ENCODE measurements at regions not wholly inside any gene's neighbourhood (a gene's known extent, or its start where the extent isn't known, plus 50 kb on each side); places are given as distances from the start of the nearest gene placed in this dataset.
"Not testable (repeated sequence)": the region's sequence is repeated elsewhere in the genome, so short reads cannot be mapped to it uniquely, and the experiment has no call there.

DNA sequence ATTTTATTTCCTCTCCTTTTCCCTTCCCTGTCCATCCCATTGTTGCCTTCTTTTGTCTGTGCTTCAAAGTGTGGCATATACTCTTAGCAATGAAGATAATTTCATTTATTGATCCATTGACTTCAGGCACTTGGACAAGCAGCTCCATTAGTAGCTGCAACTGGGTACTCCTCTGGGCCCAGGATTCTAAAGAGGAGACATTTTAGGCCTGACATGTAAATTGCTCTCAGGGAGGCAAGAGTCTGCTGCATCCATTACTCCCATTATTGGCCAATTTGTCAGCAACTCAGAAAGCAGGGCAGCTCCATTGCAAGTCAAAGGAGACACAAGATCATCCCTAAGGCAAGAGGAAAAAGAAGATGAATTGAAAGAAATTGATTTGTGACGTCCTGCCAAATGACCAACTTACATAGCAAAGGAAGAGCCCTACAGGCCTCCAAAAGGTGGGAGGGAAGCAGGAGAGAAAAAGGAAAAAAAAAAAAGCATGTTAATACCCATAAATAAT, 1094.1 kb upstream of the FLRT2 start:
- no peak for DNase-seq

DNA sequence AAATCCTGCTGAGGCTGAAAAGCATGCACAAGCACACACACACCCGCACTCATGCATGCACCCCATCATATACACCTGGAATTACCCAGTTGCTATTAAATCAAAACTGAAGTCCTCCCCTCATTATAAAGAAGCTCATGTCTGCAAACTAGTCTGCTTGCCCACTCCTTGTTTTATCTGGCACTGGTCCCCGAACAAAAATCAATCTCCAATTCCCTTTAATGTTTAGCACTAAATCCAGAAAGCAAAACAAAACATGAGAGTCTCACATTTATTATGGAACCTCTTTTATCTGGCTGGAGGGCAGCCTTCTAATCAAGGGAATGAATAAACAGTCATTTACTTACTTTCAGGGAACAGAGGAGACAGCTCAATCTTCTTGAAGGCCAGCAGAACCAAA, 1093.4 kb upstream of the FLRT2 start:
- no peak for DNase-seq

DNA sequence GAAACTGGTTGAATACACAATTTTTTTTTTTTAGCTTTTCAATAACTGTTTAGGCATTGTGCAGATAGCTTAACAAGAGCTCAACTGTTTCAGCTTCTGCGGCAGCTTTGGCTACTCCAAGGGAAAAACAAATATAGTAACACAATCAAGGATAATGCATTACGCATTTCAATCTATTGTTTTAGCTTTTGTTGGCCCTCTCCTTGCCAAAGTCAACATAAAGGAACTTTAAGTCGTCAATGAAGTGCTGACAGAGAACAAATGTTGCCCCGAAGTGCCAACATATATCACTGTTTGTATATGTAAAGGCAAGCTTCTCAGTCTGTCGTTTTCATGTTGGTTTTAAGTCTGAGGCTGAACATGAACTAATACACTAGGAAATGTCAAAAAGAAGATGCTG, 1087.4 kb upstream of the FLRT2 start:
- no peak for DNase-seq

DNA sequence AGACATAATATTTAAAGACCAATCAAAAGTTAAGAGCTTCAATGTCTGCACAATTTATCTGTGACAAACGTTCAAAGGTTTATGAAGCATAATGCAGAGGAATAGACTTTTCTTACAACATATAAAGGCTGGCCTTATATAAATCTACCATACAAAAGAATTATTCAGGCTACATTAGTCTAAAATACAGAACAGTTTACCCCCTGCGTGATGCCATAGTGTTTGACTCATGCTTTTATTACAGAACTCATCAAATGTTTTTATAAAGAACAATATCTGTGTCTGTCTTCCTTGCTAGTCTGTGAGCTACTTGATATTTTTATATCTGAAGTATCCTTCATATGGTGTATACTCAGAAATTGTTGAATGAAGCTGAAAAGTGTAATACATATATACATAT, 1084.5 kb upstream of the FLRT2 start:
- DNase-seq = no peak

DNA sequence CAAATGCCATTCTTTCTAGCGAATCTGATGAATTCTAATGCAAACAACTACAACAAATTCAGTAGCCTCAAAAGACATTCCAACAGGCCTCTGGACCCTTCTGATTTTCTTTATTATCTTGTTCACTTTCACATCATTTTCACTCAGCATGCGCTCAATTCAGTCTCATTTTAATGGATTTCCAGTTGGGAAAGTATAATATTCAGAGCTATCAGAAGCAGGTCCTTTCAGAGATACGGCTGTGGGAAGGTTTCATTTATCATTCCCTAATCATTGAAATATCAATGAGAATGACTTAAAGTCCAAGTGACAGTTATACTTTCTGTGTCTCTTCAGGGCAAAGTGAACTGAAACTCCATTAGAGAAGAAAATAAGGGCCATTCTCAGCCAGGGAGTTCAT, 1083.7 kb upstream of the FLRT2 start:
- no peak for DNase-seq

DNA sequence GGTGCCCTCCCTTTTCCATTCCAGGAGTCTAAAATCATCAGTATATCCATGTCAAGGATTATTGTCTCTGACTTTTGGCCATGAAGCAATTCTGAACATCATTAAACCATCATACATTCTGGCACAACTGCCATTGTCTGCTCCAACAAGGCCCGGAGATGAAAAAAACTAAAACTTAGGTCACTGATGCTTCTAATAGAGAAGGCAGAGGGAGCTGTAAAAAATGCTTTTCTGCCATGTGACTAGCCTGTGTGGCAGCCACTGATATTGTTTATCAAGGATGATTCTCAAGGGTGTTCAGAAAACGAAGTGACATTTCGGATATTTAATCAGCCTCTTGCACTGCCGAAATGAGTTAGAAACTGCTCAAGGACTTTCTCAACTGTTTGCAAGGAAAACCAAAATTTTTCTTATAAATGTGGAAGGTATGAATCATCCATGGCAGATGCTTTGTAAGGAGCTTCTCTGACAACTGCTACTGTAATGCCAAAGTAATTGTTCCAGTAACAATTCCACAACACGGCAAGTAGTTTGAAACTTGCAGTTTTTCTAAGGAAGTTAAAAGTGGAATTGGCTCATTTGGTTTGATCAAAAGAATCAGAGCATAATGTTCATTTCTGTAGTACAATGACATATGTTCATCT, 1076.5 kb upstream of the FLRT2 start:
- DNase-seq = no peak

DNA sequence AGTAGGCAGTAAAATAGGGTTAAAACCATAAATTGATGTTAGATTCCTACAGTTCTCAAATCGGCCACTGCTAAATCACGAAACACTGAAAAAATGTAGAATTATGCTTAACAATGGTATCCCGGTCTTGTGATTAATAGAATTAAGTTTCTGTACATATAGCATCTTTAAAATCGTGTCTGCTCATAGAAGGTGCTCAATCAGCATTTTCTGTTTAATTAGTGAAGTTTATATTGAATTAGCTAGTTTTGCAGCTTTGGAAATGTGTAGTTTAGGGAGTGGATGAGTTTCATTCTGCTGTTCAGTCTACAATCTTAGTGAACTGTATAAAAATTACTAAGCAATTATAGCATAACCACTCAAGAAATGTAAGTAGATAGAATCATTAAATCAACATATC, 1075.8 kb upstream of the FLRT2 start:
- no peak for DNase-seq

DNA sequence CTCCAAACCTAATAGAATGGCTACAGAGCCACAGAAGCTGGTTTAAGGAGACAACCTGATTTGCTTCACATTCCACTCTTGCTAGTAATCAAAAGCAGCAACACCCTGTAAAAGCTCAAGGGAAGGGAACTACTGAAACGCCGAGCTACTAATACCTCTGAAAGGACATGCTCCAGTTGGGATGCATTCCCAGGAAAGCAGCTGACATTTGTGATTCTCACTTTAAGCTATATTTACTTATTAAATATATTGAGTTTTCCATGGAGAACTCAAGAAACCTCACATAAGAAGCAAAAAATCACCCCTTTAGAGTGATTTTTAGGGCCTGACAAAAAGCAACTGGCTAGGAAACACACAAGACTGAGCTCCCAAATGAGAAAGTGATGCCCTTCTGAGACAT, 1073.0 kb upstream of the FLRT2 start:
- no peak for DNase-seq

DNA sequence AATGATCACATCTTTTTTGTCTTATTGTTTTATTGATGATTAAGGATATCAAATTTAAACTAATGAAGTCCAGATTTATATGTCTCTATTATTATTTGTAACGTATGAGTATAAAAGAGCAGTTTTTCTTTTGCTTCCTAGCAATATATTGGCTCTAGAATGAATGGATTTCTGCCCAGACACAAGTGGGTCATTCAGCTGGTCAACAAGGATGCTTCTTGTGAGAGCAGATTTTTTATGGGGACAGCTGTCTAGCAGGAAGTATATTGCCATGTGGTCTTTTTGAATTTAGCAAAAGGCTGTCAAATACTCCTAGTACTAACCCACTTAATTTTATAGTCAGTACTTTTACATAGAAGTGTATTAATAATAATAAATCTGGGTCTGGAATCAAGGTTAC, 1071.1 kb upstream of the FLRT2 start:
- no peak for DNase-seq

DNA sequence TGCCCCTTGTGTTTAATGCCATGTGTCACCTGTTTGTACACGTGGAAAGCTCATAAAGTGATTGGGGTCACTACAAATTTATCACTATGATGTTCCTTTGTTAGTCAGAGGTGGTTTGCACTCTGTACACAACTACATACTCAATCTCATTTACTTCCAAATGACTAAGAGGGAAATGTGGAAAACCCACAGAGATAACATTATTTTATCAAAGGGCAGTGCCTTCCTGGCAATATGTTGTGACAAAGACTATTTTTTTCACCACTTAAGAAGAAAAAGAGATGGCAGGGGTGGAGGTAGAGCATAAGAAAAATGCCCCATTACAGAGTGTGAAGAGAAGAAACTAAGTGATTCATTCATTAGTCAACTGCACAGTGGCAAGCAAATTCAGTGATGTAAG, 1064.1 kb upstream of the FLRT2 start:
- DNase-seq = no peak

DNA sequence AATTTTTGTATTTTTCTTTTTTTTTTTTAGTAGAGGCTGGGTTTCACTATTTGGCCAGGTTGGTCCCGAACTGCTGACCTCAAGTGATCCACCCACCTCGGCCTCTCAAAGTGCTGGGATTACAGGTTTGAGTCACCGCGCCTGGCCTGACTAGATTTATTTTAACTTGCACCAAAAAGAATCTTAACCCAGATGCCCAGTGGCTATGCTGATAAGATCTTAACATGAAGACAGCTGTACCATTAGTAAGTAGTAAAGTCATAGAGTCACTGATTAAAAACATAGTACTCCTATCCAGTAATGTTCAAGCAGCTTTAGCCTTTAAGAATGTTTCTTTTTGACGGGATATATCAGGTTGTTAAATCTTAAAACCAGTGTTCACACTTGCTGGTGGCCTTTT, 1061.8 kb upstream of the FLRT2 start:
- DNase-seq = no peak

DNA sequence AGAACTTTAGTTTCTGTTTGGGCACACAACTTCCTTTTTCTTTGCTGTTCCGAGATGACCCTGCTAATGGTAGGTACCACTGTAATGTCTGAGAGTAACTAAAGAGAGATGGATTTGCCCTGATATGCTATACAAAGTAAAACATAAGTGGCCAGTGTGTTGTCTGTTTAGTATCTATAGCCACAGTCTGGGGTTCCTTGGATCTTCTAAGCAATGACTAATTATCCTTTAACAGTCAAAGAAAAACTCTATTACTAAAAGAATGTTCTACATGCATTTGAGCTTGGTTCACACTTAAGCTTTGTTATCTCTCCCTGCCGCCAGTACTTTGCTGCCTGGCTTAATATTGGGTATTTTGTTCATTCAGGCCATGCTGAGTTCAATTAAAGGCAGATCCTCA, 1051.9 kb upstream of the FLRT2 start:
- DNase-seq = no peak

DNA sequence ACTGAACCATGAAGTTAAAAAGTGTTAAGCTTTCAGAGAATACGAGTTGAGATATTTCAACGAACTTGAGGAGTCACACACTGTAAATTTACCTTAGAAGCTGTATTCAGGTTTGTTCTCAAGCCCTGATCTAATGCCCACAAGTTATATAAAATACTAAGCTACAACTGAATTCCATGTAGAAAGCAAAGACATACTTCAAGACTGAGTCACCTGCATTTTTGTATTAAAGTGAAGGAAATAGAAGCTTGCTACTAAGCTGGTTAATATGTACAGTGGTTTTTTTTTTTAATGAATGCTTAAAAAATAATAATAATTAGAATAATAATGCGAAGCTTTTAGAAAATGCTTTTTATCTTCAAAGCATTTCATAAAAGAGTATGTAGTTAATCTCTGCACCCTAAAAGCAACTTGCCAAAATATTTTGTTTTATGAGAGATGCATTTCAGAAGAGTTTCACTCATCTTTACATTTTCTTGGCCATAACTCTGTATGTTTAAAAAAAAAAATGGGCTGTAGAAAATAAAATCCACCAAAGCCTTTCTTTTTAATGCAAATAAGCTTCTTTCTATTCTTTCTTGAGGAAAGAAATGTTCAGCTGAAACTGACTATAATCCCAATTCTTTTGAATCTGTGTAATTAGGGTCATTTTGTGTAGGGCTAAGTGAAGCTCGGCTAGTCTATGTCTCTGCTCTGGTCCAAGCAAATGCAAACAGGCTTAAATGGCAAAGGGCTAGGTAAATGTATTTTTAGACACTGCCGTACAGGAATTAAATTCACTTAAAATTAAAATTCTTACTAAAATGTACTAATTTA, 1047.5 kb upstream of the FLRT2 start:
- no peak for DNase-seq

DNA sequence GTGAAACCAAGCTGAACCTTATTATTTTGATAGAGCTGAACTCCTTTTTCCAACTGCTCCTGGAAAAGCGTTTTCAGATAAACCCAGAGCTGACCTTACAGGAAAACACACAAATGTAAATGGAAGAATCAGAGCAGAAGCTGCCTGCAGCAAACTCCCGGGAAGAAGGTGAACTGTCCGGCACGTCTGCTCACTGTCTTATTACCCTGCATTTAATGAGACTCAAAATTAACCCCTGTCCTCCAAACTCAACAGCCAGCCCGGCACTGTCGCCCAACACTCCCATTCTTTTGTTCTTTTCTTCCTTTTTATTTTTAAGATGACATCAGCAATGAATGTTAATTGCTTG, 1046.9 kb upstream of the FLRT2 start:
- DNase-seq = no peak

DNA sequence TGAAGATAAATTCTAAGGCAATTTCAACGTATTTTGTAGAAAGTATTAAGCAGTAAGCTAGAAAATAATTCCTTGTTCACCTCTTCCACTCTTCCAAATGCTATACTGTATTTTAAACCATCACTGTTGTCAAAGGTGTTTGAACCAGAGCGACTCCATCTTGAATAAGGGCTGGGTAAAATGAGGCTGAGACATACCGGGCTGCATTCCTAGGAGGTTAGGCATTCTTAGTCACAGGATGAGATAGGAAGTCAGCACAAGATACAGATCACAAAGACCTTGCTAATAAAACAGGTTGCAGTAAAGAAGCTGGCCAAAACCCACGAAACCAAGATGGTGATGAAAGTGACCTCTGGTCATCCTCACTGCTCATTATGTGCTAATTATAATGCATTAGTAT, 1045.7 kb upstream of the FLRT2 start:
- DNase-seq = not testable (repeated sequence)

DNA sequence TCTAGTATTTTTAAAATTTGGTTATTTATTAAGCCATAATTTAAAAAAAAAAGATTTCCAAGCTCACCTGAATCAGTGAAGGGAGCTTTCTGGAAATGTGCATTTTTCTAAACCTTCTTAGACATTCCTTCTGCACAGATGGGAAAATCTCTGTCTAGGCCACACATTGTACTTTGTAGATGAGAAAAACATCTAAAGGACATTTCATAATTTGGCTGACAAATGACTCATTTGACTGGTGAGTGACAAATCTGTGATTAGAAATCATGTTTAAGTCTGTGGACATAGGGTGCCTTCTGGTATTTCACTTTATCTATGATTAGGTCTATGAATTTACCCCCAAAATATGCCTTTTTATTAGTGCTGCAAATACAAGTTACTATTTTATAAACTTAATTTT, 1044.9 kb upstream of the FLRT2 start:
- no peak for DNase-seq

DNA sequence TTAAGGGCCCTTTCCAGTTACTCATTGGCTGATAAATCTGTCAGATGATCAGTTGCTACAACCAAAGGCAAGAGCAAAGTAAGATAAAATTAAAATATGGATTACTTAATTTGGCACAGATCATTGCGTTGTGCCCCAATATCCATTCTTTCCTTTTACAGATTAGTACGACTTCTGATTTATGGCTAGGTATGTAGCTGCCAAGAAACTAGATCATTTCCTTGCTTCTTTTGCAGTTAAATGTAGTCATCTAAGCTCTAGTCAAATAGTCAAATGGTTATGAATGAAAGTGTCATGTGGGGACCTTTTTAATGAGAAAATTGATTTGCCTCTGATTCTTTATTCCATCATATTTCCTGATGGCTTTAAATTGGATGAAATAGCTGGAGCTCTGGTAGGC, 1039.9 kb upstream of the FLRT2 start:
- DNase-seq = no peak

DNA sequence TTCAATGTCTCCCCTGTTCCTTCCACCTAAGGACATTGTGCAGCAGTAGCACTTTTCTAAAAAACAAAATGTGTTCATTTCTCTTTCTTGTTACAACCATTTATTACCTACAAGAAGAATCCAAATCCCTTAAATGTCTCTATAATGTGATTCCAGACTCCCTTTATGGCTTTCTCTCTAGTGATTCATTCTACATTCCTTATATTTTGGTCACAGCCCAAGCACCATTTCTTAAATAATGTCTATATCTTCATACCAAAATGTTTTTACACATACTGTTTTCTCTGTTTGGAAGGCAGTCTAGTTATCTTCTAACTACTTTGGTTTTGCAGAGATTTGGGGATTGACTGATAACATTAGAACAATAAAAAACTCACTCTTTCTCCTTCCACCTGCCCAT, 1037.3 kb upstream of the FLRT2 start:
- DNase-seq = no peak

DNA sequence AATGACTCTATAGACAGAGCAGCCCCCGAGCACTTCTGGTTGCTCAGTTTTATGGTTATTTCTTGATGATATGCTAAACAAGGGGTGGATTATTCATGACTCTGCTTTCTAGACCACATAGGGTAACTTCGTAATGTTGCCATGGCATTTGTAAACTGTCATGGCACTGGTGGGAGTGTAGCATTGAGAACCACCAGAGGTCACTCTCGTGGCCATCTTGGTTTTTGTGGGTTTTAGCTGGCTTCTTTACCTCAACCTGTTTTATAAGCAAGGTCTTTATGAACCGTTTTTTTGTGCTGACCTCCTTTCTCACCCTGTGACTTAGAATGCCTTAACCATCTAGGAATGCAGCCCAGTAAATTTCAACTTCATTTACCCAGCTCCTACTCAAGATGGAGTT, 1036.2 kb upstream of the FLRT2 start:
- no peak for DNase-seq

DNA sequence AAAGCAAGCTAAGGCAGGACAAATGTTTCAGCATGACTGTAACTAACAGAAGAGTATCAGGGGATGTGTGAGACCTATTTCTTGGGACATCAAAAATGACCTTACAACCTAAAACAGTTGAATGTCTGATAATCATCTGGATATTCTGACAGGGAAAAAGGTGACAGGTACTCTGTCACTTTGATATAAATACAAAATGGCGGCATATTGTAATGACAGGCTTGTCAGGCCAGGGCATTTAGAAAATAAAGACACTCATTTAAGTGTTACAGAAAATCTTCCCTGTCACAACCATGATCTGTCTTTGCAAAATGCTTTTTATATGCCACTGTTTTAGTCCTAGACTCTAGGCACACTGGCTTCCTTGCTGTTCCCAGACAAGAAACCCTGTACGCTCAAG, 1033.3 kb upstream of the FLRT2 start:
- no peak for DNase-seq

DNA sequence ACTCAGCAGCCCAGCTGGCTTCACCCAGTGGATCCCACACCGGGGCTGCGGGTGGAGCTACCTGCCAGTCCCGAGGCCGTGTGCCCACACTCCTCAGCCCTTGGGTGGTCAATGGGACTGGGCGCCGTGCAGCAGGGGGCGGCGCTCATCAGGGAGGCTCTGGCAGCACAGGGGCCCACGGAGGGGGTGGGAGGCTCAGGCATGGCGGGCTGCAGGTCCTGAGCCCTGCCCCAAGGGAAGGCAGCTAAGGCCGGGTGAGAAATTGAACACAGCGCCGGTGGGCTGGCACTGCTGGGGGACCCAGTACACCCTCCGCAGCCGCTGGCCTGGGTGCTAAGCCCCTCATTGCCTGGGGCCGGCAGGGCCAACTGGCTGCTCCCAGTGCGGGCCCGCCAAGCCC, 1017.1 kb upstream of the FLRT2 start:
- not testable (repeated sequence) for DNase-seq

DNA sequence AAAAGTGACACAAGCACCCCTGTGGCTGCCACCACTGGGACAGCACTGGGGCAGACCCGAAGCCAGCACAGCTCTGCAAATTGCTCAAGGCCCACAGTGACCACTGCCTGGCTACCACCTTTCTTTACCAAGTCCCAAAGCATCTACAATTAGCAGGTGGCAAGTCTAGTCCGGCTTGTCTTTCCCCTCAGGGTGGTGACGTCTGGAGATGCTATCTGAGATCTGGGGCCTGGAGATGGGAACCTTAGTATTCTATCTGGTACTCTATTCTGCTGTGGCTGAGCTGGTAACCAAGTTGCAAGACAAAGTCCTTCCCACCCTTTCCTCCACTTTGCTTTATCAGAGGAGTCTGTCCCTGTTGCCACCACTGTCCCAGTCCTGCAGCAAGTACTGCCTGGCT, 1010.1 kb upstream of the FLRT2 start:
- no peak for DNase-seq

DNA sequence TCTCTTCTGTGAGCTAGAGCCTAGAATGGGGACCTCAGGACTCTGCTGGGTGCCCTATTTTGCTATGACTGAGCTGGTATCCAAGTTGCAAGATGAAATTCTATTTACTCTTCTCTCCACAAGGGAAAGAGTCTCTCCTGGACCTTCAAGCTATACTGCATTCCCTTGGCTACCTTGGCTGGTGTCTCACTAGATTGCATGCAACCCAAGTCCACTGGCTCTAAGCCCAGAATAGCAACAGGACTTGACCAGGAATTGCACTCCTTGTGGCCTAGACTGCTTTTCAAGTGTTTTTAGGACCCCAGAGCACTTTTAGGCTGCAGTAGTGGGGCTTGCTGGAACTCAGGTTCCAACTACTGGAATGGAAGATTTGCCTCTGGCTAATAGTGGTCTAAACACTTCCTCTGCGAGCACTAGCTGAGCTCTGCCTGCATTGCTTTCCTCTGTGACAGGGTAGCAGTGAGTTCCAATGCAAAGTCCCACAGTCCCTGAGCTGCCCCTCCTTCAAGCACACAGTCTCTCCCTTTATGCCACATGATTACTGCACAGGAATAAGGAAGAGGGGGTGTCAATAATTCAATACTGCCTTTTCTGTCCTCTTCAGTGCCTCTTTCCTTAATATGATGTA, 1009.1 kb upstream of the FLRT2 start:
- no peak for DNase-seq

DNA sequence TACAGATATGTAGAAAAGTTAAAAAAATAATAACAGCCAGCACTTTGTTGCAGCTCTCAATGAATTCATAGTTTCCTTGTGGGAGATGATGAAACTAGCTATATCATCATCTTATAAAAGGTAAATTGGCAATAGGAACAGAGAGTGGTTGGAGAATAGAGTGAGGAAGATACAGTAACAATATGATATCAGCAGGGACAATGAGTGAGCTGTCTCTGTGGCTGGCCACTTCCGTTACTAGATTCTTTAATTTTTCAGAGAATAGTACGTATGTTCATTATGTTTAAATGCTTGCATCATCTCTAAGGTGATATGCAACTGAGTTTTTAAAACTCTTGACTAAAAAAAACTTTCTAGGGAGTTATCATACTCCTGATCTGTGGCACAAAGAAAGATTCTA, 1006.2 kb upstream of the FLRT2 start:
- DNase-seq = no peak

All from NCI-H1436 (cell line).